HG03159 (cell line): ENCODE measurements at regions not wholly inside any gene's neighbourhood (a gene's known extent, or its start where the extent isn't known, plus 50 kb on each side); places are given as distances from the start of the nearest gene placed in this dataset.
"Not testable (repeated sequence)": the region's sequence is repeated elsewhere in the genome, so short reads cannot be mapped to it uniquely, and the experiment has no call there.

Source experiments
- ATAC-seq: cut with Tn5 transposase; IDR thresholded peaks from one replicate; pipeline ENCODE4 v1.9.1; 2021; ENCODE audit warnings: mild to moderate bottlenecking, moderate library complexity; ENCODE audit not compliant: unreplicated experiment

DNA sequence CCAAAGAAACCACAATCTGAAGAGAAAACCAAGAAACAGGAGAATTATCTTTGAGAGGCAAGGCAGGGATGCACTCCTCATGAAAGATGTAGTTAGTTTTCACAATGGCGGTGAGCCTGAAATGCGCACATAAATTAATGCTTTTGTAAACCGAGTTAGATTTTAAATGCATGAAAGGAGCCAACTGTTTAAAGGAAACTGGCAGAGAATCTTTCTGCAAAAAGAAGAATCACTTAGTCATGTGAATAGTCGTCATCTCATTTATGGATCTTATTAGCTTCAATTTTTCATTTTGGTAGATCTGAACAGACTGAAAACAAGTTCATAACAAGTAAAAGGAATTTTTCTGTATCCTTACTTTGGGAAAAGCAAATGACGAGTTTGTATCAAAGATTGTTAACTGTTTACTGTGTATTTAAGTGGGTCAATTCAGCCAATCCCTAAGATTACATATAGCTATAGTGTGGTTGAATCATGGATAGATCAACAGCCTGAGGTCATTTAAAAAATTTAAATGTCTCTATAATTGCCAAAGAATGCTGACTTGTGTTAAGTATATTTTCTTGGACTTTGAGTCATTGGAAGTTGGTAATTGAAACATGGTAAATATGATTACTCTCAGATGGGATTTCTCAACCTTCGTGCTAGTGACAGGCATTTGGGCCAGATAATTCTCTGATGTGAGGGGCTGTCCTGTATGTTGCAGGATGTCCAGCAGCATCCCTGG, 226.6 kb upstream of the KAZN start:
- ATAC-seq, result no peak

- no peak for ATAC-seq
Observed at GRCh38 chr1:14372526-14372925, 226.0 kb upstream of the KAZN start.

DNA sequence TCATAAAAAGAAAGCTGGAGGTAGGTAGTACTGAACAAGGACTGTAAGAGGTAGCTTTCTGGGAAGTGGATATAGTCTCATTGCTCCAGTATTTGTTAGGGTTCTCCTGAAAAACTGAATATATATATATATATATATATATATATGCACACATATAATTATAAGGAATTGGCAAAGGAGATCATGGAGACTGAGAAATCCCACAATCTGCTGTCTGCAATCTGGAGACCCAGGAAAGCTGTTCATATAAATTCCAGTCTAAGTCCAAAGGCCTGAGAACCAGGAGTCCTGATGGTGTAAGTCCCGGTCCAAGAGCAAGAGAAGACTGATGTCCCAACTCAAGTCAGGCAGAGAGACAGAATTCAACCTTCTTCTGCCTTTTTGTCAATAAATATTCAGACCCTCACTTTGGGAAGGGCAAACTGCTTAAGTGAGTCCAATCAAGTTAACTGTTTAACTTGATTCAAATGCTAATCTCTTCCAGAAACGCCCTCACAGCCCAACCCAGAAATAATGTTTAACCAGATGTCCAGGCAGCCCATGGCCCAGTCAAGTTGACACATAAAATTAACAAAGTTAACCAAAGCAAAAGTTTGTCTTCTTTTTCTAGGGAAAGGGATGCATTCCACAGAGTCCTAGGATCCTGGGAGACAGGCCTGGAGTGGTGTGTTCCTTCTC, 225.3 kb upstream of the KAZN start:
- ATAC-seq, result no peak

GRCh38 chr1:14375226-14375625, 223.3 kb upstream of the KAZN start:
- ATAC-seq, result no peak

- no peak for ATAC-seq
Observed at GRCh38 chr1:14377386-14377785, 221.1 kb upstream of the KAZN start.

DNA sequence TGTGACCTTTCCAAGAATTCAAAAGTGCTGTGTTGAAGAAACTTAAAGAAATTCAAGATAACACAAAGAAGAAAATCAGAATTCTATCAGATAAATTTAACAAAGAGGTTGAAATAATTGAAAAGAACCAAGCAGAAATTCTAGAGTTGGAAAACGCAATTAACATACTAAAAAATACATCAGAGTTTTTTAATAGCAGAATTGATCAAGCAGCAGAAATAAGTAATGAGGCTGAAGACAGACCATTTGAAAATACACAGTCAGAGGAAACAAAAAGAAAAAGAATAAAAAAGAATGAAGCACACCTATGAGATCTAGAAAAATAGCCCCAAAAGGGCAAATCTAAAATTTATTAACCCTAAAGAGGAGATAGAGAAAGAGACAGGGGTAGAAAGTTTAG, 218.1 kb upstream of the KAZN start:
- ATAC-seq, result no peak

DNA sequence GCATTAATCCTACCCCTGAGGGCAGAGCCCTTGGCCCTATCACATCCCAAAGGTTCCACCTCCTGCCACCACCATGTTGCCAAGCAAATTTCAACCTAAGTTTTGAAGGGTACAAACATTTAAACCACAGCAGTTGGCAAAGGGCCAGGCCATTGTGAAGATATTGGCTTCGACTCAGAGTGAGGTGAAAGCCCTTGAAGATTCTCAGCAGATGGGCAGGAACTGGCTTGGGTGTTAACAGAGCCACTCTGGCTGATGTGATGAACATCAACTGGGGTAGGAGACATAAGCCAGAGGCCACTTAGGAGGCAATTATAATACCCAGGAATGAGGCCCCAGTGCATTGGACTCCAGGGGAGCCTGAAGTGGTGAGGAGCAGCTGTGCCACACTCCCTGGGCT, 207.7 kb upstream of the KAZN start:
- no peak for ATAC-seq

GRCh38 chr1:14392161-14392858, 206.2 kb upstream of the KAZN start:
- ATAC-seq, result no peak

DNA sequence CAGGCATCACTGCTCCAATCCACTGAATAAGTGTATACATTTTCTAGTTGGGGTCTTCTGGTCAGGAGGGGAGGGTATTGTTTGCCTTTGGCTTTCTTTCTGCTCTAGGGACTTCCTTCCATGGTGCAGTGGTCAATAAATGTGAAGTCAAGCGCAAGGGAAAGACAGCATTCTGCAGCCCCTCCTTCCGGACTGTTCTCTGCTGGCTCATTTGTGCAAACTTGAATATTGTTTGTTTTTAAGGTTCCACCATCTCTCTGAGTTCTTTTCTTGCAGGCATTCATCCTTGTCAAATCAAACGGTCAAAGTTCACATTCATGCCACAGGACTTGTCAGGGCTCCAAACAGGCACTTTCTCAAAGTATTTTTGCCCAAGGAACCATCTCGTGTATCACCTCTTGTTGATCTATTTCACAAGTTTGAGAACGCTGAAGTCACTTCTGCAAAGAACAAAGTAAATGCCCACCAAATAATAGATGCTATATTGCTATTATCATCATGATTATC, 205.6 kb upstream of the KAZN start:
- no peak for ATAC-seq

GRCh38 chr1:14396100-14396499, 202.4 kb upstream of the KAZN start:
- ATAC-seq, result no peak

DNA sequence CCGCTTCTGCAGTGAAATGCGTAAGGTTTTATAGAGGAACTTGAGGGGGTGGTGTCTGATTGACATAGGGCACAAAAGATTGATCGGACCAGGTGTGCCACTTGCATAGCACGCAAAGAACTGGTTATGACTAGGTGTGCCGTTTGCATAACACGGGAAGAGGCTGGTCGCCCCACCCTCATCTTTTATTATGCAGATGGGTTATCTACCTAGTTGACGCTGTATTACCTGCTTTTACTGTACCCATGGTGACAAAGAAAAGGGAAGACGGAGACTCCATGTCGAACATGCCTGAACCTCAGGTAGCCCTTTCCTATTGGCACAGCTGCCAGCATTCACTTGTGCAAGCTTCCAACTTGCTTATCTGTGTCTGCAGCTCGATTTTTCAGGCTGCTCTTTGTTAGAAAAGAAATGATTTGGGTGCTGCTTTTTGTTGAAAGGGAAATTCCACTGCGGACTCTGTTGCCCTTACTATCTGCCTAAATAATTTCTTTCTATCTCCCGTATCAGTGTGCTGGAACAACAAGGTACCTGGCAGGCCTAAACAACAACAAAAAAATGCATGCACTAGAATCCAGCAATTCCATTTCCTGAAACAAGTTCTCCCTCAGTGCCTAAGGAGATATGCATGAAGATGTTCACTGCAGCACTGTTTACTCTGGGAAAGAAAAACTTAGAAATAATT, 194.4 kb upstream of the KAZN start:
- no peak for ATAC-seq

DNA sequence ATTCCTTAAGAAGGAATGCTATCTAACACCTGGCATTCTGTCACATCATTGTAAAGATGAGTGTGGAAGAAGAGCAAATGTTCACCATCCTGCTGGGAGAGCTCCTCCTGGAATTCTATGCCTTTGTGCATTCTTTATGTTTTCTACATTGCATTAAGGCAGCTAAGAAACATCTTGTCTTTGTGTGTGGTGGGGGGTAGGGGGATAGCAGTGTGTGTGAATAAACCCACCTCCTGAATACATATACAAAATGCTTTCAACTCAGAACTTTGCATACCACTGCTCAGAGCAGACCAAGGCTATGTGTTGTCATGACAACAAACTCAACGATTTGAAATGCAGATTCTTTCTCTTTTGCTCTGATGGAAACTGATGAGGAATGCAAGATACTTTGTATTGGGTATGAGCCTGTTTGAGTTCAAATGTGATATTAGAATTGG, 193.6 kb upstream of the KAZN start:
- ATAC-seq, result no peak

DNA sequence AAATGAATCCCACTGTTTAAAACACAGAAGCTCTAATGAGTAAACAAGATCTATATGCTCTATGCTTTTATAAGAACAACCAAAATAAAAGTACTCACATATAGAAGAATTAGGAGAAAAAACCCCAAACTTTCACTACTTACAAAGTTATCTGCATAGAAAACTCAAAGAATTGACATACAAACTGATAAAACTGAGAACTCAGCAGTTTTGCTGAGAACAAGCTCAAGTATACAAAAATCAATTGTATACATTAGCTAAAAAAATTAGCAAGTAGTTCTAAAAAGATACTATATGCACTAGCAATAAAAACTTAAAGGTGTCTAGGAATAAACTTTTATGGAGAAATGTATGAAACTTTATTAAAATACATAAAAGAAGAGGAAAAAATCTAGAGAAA, 186.2 kb upstream of the KAZN start:
- ATAC-seq, result no peak

- no peak for ATAC-seq
Observed at GRCh38 chr1:14413819-14414490, 184.5 kb upstream of the KAZN start.

DNA sequence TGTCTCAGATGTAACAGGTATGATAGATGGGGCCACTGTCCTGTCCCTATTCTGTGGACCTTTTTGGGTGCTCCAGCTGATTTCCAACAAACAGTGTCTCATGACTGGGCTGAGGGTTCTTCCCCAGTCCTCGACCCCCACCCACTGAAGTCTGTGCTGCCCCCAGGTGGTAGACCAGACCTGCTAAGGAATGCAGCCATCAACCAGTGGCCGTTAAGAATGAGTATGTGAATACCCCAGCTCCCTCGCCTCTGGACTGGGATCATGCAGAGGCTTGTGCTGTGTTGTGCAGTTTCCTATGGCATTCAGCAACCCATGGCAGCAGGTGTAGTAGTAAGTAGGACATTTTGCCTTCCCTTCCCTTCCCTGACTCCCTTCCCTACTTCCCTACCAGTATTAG, 183.1 kb upstream of the KAZN start:
- no peak for ATAC-seq

- ATAC-seq, result not testable (repeated sequence)
Observed at GRCh38 chr1:14419778-14420218, 178.7 kb upstream of the KAZN start.

GRCh38 chr1:14420686-14421085, 177.8 kb upstream of the KAZN start:
- no peak for ATAC-seq

DNA sequence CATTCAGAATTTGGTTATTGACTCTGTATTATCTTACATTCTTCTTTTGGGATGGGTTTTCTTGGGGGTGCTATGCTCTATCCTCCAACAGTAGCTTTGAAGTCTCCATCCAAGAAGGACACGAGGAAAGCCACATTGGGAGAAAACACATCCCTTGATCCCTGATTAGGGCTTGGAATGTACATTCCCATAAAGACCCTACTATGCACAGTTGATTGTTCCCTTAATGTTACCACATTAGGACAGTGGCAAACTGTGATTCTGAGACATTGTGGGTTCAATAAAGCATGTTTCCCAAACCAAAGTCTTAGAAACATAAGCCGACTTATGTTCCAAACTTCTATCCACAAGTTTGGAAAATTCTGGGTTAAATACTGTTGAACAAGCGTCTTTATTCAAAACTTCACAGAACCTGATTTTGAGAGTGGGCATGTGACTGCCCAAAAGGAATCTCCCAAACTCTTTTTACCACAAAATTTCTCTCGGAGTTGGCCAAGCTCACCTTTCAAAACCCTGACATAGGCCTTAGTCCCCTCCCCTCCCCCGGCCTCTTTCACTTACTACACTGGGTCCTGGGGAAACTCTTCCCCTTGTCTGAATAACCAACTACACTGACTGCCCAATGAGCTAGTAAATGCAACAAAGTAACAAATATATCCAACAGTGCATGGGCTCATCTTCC, 177.0 kb upstream of the KAZN start:
- ATAC-seq, result no peak

DNA sequence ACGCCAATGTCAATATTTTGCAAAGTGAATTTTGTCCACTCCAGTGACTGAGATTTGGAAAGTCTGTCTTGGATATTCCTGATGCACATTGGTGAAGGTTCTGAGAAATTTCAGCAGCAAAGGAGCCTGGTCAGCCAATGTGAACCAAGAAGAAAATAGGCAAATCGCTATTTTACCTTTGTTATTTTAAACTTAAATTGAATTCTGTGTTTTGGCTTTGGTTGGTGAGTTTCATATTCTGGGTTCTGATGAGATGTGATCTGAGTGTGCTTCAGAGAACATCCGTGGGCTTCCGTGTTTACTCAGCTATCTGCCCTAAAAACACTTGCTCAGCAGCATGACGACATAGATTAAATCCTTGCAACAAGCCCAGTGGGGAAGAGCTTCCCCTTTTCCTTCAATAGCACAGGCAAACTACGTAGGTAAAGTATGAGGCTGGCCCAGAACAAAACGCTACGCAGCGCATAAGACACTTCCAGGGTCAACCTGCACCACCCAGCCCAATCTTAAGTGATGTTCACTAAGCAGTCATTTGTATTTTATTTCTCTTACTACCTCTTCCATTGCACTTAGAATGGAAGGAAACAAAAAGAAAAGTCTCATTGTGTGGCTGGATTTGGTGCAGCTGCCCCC, 176.4 kb upstream of the KAZN start:
- ATAC-seq, result no peak
